ENCODE measurements at regions not wholly inside any gene's neighbourhood (a gene's known extent, or its start where the extent isn't known, plus 50 kb on each side); places are given as distances from the start of the nearest gene placed in this dataset.

DNA sequence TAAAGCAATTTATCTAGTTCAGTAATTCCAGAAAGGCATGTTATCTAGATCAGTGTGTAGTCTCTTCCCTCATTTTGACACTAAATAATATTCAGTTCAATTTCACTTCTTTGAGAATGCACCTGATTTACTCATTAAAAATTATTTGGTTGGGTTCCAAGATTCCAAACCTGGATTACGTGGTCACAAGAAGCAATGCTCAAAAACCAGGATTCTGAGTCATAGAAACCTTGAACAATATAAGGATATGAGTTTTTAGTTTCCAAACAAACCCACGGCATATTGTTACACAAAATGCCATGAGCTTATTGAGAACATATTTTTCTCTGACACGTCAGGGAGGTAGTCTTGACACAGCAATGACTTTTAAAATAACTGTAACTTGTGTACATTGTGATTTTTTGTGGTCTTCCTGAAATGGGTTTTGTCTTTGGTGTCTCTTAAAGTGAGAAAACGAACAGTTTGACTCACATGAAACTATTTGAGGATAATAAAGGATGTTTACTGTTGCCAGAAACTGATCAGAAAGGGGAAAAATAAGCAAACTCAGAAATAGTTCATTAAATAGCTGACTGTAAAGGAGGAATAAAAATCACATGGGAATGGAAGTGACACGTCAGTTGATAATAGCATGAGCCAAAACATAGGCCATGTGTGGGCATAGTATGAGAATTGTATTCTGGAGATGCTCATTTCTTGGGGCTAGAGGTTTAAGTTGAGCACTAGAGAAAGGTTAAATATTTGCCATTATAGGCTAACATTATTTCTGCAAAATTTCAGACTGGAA, 617.7 kb upstream of the CDH2 start:
- no peak for TF ChIP-seq ZNF24 (tag by site-specific recombination; IDR thresholded peaks at IDR 0.05)
- TF ChIP-seq, protein P1, sequence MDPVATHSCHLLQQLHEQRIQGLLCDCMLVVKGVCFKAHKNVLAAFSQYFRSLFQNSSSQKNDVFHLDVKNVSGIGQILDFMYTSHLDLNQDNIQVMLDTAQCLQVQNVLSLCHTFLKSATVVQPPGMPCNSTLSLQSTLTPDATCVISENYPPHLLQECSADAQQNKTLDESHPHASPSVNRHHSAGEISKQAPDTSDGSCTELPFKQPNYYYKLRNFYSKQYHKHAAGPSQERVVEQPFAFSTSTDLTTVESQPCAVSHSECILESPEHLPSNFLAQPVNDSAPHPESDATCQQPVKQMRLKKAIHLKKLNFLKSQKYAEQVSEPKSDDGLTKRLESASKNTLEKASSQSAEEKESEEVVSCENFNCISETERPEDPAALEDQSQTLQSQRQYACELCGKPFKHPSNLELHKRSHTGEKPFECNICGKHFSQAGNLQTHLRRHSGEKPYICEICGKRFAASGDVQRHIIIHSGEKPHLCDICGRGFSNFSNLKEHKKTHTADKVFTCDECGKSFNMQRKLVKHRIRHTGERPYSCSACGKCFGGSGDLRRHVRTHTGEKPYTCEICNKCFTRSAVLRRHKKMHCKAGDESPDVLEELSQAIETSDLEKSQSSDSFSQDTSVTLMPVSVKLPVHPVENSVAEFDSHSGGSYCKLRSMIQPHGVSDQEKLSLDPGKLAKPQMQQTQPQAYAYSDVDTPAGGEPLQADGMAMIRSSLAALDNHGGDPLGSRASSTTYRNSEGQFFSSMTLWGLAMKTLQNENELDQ (tag by site-specific recombination; IDR thresholded peaks at IDR 0.05; ENCODE audit: low read depth): no peak
